Gastroesophageal sphincter (tissue), 3 donors: ENCODE measurements at regions not wholly inside any gene's neighbourhood (a gene's known extent, or its start where the extent isn't known, plus 50 kb on each side); places are given as distances from the start of the nearest gene placed in this dataset.

Source experiments
- CTCF ChIP-seq, 4 experiments: fragments of 200-600 bp in 2 of 4; fragments of 450-650 bp in 2 of 4; sonication (generic) in 1 of 4; IDR thresholded peaks; one replicate each; pipeline ENCODE4 v1.5.1; 2017 to 2019; ENCODE audit warnings: antibody characterized with exemption in 4 of 4, mild to moderate bottlenecking in 2 of 4, moderate library complexity in 2 of 4
- EP300 ChIP-seq: sonication (generic); formaldehyde crosslinking; IDR thresholded peaks from one replicate; pipeline ENCODE4 v1.6.1; 2017; ENCODE audit warnings: antibody characterized with exemption, mild to moderate bottlenecking
- POLR2A ChIP-seq, 2 donors: fragments of 450-650 bp; IDR thresholded peaks; one replicate each; pipeline ENCODE4 v1.6.1; 2017; ENCODE audit warnings: antibody characterized with exemption in 2 of 2, mild to moderate bottlenecking in 2 of 2, moderate library complexity in 1 of 2
- POLR2AphosphoS5 ChIP-seq: sonication (generic); formaldehyde crosslinking; IDR thresholded peaks from one replicate; pipeline ENCODE4 v1.6.1; 2017; ENCODE audit warnings: antibody characterized with exemption

- TF ChIP-seq CTCF (IDR thresholded peaks at IDR 0.05) (no peak), EP300 (no peak), POLR2A (IDR thresholded peaks at IDR 0.05) (no peak), POLR2AphosphoS5 (no peak)
Measured at GRCh38 chr11:16605389-16605893, 133.0 kb upstream of the C11orf58 start.
